IPS DF 6.9 (cell line): ENCODE measurements at regions not wholly inside any gene's neighbourhood (a gene's known extent, or its start where the extent isn't known, plus 50 kb on each side); places are given as distances from the start of the nearest gene placed in this dataset.
"Not testable (repeated sequence)": the region's sequence is repeated elsewhere in the genome, so short reads cannot be mapped to it uniquely, and the experiment has no call there.

ENCODE experiments used
- DNase-seq: peaks from one replicate; pipeline ENCODE4 v3.0.0-alpha.2; 2013; ENCODE audit warnings: low read depth, low spot score
- H3K27ac ChIP-seq: one replicate; pipeline ENCODE4 v1.5.1; 2013; ENCODE audit warnings: low read length, control low read depth
- H3K27me3 ChIP-seq: 2 replicates; pipeline ENCODE4 v1.6.1; 2013; ENCODE audit warnings: mild to moderate bottlenecking, low read length; ENCODE audit not compliant: control insufficient read depth, insufficient read depth
- H3K36me3 ChIP-seq: 2 replicates; pipeline ENCODE4 v1.6.1; 2013; ENCODE audit warnings: low read length; ENCODE audit not compliant: control insufficient read depth, insufficient read depth
- H3K4me1 ChIP-seq: 2 replicates; pipeline ENCODE4 v1.6.1; 2013; ENCODE audit warnings: low read length; ENCODE audit not compliant: control insufficient read depth, insufficient read depth
- H3K4me3 ChIP-seq: 2 replicates; pipeline ENCODE4 v1.5.1; 2013; ENCODE audit warnings: mild to moderate bottlenecking, low read length
- H3K9me3 ChIP-seq: 2 replicates; pipeline ENCODE4 v1.6.1; 2013; ENCODE audit warnings: low read length, inconsistent platforms; ENCODE audit not compliant: control insufficient read depth, insufficient read depth
- WGBS: extraction: QIAGEN DNeasy Blood & Tissue Kit; methylation state at CpG from one replicate; pipeline ENCODE4 v1.1.7; 2013; ENCODE audit warnings: mixed read lengths, missing lambda C conversion rate; ENCODE audit not compliant: insufficient read length, insufficient coverage; 5-methylcytosine and 5-hydroxymethylcytosine counted together

GRCh38 chr11:116057000-116057399 is 552.8 kb upstream of the CADM1 start:
- no CpG with 5 or more reads among the region's 3 CpGs for WGBS
- Histone ChIP-seq H3K36me3 (no peaks in the 10 kb centered on the region), H3K27ac (no peak overlapping the region), H3K4me1 (peaks cover 6% of the 10 kb centered on the region), H3K27me3 (no peaks in the 10 kb centered on the region; the same call in 1 of the 2 replicates), H3K9me3 (no peaks in the 10 kb centered on the region), H3K4me3 (no peak overlapping the region)
- DNase-seq = no peak

GRCh38 chr11:116055064-116055463 is 550.8 kb upstream of the CADM1 start:
- no peak overlapping the region for H3K4me3 ChIP-seq
- whole genome bisulfite sequencing = no CpG with 5 or more reads among the region's 2 CpGs
- DNase-seq = no peak
- peaks cover 6% of the 10 kb centered on the region for H3K4me1 ChIP-seq
- H3K9me3 ChIP-seq = no peaks in the 10 kb centered on the region
- H3K36me3 ChIP-seq = no peaks in the 10 kb centered on the region
- H3K27ac ChIP-seq = no peak overlapping the region
- no peaks in the 10 kb centered on the region for H3K27me3 ChIP-seq

GRCh38 chr11:116053548-116053919 is 549.3 kb upstream of the CADM1 start:
- WGBS = no CpG with 5 or more reads among the region's 6 CpGs
- Histone ChIP-seq H3K4me3 (no peak overlapping the region), H3K36me3 (no peaks in the 10 kb centered on the region), H3K27me3 (no peaks in the 10 kb centered on the region), H3K27ac (no peak overlapping the region), H3K4me1 (peaks cover 6% of the 10 kb centered on the region), H3K9me3 (no peaks in the 10 kb centered on the region)
- no peak for DNase-seq

GRCh38 chr11:116052603-116053547 is 548.7 kb upstream of the CADM1 start:
- Histone ChIP-seq H3K27me3 (no peaks in the 10 kb centered on the region), H3K4me3 (no peak overlapping the region), H3K4me1 (peaks cover 6% of the 10 kb centered on the region), H3K36me3 (no peaks in the 10 kb centered on the region), H3K9me3 (no peaks in the 10 kb centered on the region), H3K27ac (no peak overlapping the region)
- WGBS = no CpG with 5 or more reads among the region's 15 CpGs
- DNase-seq = no peak

- no CpG with 5 or more reads among the region's 7 CpGs for WGBS
- no peak overlapping the region for H3K27ac ChIP-seq
- H3K4me1 ChIP-seq = peaks cover 6% of the 10 kb centered on the region
- H3K27me3 ChIP-seq = no peaks in the 10 kb centered on the region
- no peak overlapping the region for H3K4me3 ChIP-seq
- no peaks in the 10 kb centered on the region for H3K9me3 ChIP-seq
- no peaks in the 10 kb centered on the region for H3K36me3 ChIP-seq
- no peak for DNase-seq
Measured at GRCh38 chr11:116051494-116051893, 547.3 kb upstream of the CADM1 start.

- Histone ChIP-seq H3K9me3 (no peaks in the 10 kb centered on the region), H3K27me3 (no peaks in the 10 kb centered on the region), H3K27ac (no peak overlapping the region), H3K36me3 (no peaks in the 10 kb centered on the region), H3K4me3 (no peak overlapping the region), H3K4me1 (peaks cover 6% of the 10 kb centered on the region)
- no CpG with 5 or more reads among the region's 1 CpG for WGBS
- DNase-seq = no peak
Measured at GRCh38 chr11:116049383-116049782, 545.2 kb upstream of the CADM1 start.

GRCh38 chr11:116046127-116046526 is 541.9 kb upstream of the CADM1 start:
- H3K27ac ChIP-seq = no peak overlapping the region
- H3K36me3 ChIP-seq = no peaks in the 10 kb centered on the region
- no peak for DNase-seq
- no peaks in the 10 kb centered on the region for H3K27me3 ChIP-seq
- H3K4me3 ChIP-seq = no peak overlapping the region
- no peaks in the 10 kb centered on the region for H3K4me1 ChIP-seq
- WGBS = no CpG with 5 or more reads among the region's 6 CpGs
- no peaks in the 10 kb centered on the region for H3K9me3 ChIP-seq

- Histone ChIP-seq H3K4me3 (no peak overlapping the region), H3K9me3 (no peaks in the 10 kb centered on the region), H3K4me1 (no peaks in the 10 kb centered on the region), H3K27ac (no peak overlapping the region), H3K27me3 (no peaks in the 10 kb centered on the region), H3K36me3 (no peaks in the 10 kb centered on the region)
- WGBS = no CpG with 5 or more reads among the region's 10 CpGs
- DNase-seq = no peak
Measured at GRCh38 chr11:116044941-116045340, 540.7 kb upstream of the CADM1 start.

GRCh38 chr11:116044520-116044919 is 540.3 kb upstream of the CADM1 start:
- Histone ChIP-seq H3K4me3 (no peak overlapping the region), H3K27ac (no peak overlapping the region), H3K27me3 (no peaks in the 10 kb centered on the region), H3K9me3 (no peaks in the 10 kb centered on the region), H3K36me3 (no peaks in the 10 kb centered on the region), H3K4me1 (no peaks in the 10 kb centered on the region)
- no peak for DNase-seq
- no CpG with 5 or more reads among the region's 4 CpGs for WGBS

GRCh38 chr11:116043857-116044256 is 539.6 kb upstream of the CADM1 start:
- DNase-seq = no peak
- H3K36me3 ChIP-seq = no peaks in the 10 kb centered on the region
- H3K4me1 ChIP-seq = no peaks in the 10 kb centered on the region
- no peaks in the 10 kb centered on the region for H3K27me3 ChIP-seq
- no peaks in the 10 kb centered on the region for H3K9me3 ChIP-seq
- WGBS = no CpG with 5 or more reads among the region's 2 CpGs
- no peak overlapping the region for H3K27ac ChIP-seq
- H3K4me3 ChIP-seq = no peak overlapping the region

- no CpG with 5 or more reads among the region's 6 CpGs for WGBS
Measured at GRCh38 chr11:116043059-116043458, 538.8 kb upstream of the CADM1 start.

More at GRCh38 chr11:116043059-116043458, 538.8 kb upstream of the CADM1 start:
- DNase-seq, H3K27me3 ChIP-seq, H3K4me3 ChIP-seq, H3K36me3 ChIP-seq, H3K9me3 ChIP-seq, H3K4me1 ChIP-seq, H3K27ac ChIP-seq: not testable (repeated sequence)
